C4-2B (cell line): ENCODE measurements at regions not wholly inside any gene's neighbourhood (a gene's known extent, or its start where the extent isn't known, plus 50 kb on each side); places are given as distances from the start of the nearest gene placed in this dataset.

Experiments
- CTCF ChIP-seq: fragments of 450-650 bp; conservative IDR thresholded peaks from 2 replicates; pipeline ENCODE4 v1.5.1; 2017; ENCODE audit warnings: mild to moderate bottlenecking
- ZFX ChIP-seq: fragments of 450-650 bp; IDR thresholded peaks from 2 replicates; pipeline ENCODE4 v1.6.1; 2017

- TF ChIP-seq CTCF (no peak), ZFX (no peak)
Measured at GRCh38 chr4:8932884-8933283, 61.2 kb upstream of the HMX1 start.
